Left ventricle myocardium inferior (tissue), 1 donor: ENCODE measurements at regions not wholly inside any gene's neighbourhood (a gene's known extent, or its start where the extent isn't known, plus 50 kb on each side); places are given as distances from the start of the nearest gene placed in this dataset.

Experiments used
- DNase-seq: peaks from one replicate; pipeline ENCODE4 v3.0.0-alpha.2; 2020
- H3K27ac ChIP-seq: fragments of 200-600 bp; replicated peaks from 2 replicates; pipeline ENCODE4 v1.8.0; 2021
- H3K27me3 ChIP-seq: fragments of 200-600 bp; 2 replicates; pipeline ENCODE4 v1.8.0; 2021; ENCODE audit warnings: low read depth
- H3K36me3 ChIP-seq: fragments of 200-600 bp; 2 replicates; pipeline ENCODE4 v1.8.0; 2021
- H3K4me1 ChIP-seq: fragments of 200-600 bp; 2 replicates; pipeline ENCODE4 v1.8.0; 2021
- H3K4me3 ChIP-seq: fragments of 200-600 bp; 2 replicates; pipeline ENCODE4 v1.8.0; 2021; ENCODE audit warnings: mild to moderate bottlenecking, moderate library complexity
- H3K9me3 ChIP-seq: fragments of 200-600 bp; replicated peaks from 2 replicates; pipeline ENCODE4 v1.8.0; 2021
- intact Hi-C: fragments of 100-400 bp; cut with micrococcal nuclease; formaldehyde crosslinking; loops from one replicate; pipeline ENCODE4 v1.11.0; 2022
- TF ChIP-seq, protein P1 (sequence below): fragments of 200-600 bp; IDR thresholded peaks from 2 replicates; pipeline ENCODE4 v1.8.0; 2021; ENCODE audit warnings: antibody characterized with exemption, mild to moderate bottlenecking, borderline replicate concordance
- donor health status: DM: no; HTN: yes; CAD: no; lungs with severe emphysema.

DNA sequence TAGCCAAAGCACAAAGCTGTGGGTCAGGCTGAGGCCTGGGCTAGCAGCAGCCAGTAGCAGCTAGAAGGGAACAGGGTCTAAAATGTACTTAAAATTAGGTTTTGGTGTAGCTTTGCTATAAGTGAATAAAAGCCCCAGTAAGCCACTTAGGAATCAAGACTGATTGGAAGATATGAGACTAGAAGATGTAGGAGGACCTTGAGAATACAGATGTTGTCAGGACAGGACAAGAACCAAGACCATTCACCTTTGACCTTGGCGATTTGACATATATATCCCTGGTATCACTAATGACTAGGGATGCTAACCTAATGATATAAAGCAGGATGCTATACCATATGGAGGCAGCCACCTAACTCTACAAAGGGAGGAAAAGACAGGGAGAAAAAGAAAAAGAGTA is 238.1 kb downstream of the FBXO8 start:
- H3K4me3 ChIP-seq, result no peak overlapping the region
- DNase-seq, result no peak
- intact Hi-C loops, result no loop called here
- no peaks in the 10 kb centered on the region for H3K36me3 ChIP-seq
- no peak overlapping the region for H3K27ac ChIP-seq
- H3K4me1 ChIP-seq, result peaks cover 6% of the 10 kb centered on the region
- peaks cover 4% of the 10 kb centered on the region for H3K9me3 ChIP-seq
- no peaks in the 10 kb centered on the region for H3K27me3 ChIP-seq
- TF ChIP-seq, protein P1, sequence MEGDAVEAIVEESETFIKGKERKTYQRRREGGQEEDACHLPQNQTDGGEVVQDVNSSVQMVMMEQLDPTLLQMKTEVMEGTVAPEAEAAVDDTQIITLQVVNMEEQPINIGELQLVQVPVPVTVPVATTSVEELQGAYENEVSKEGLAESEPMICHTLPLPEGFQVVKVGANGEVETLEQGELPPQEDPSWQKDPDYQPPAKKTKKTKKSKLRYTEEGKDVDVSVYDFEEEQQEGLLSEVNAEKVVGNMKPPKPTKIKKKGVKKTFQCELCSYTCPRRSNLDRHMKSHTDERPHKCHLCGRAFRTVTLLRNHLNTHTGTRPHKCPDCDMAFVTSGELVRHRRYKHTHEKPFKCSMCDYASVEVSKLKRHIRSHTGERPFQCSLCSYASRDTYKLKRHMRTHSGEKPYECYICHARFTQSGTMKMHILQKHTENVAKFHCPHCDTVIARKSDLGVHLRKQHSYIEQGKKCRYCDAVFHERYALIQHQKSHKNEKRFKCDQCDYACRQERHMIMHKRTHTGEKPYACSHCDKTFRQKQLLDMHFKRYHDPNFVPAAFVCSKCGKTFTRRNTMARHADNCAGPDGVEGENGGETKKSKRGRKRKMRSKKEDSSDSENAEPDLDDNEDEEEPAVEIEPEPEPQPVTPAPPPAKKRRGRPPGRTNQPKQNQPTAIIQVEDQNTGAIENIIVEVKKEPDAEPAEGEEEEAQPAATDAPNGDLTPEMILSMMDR, result no peak

DNA sequence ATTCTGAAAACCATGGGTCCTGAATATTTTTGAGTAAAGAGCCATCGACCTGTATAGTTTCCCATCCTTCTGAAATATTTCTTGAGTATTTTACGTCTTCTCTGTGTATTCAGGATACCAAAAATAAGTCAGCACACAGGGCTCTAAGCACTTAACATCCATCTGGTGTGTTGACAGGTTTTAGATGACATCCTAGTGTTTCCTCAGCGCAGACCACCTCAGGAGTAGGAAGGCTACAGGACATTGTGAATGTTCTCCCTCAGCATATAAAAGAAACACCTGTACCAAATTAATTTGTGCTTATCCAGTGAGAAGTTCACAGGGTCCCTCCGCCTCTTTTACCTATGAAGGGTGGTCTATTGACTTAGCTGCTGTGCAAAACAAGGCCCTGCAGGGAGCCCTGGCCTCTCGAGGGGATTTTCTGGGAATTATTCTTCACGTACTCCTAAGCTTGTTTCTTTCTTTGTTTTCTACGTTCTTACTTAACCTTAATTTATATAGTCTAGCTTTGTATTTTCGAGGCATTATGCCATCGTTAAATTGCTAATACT is 241.8 kb downstream of the FBXO8 start:
- Histone ChIP-seq H3K27me3 (no peaks in the 10 kb centered on the region), H3K27ac (no peak overlapping the region), H3K4me3 (no peak overlapping the region), H3K9me3 (peaks cover 4% of the 10 kb centered on the region), H3K4me1 (no peaks in the 10 kb centered on the region), H3K36me3 (no peaks in the 10 kb centered on the region)
- no peak for DNase-seq
- intact Hi-C loops, result no loop called here
- TF ChIP-seq, protein P1, result no peak

DNA sequence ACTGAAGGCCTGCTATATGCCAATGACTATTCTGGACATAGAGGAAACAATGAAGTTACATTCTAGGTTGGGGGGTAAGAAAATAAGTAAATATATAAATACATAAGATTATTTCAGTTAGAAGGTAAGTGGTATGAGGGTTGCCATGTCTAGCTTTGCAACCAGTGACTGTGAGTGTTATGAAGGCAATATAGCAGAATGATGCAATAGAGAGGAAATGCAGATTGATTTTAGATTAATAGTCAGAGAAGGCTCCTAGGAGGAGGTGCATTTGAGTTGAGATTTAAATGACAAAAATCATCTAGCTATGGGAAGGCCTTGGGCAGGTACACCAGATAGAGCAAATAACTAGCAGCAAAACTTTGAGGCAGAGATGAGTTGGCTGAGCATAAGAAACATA is 243.2 kb downstream of the FBXO8 start:
- TF ChIP-seq, protein P1, result no peak

DNA sequence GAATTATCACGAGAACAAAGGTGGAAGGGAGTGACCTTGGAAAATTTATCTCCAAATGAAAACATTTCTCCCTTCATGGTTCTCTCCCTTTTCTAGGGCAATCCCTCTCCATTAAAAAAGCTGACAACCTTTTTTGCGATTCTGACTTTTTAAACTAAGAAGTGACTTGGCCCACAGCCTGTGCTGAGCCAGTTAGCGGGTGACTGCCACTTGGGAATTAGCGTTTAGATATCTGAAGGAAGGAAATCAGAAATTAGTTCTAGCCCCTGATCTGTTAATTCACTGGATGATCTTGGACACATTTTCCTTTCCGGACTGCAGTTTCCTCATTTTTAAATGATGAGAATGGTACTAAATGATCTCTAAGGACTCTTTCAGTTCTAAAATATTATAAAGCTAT is 245.0 kb downstream of the FBXO8 start:
- TF ChIP-seq, protein P1, result no peak
- Histone ChIP-seq H3K4me1 (no peaks in the 10 kb centered on the region), H3K4me3 (no peak overlapping the region), H3K36me3 (no peaks in the 10 kb centered on the region), H3K27ac (no peak overlapping the region), H3K27me3 (no peaks in the 10 kb centered on the region), H3K9me3 (no peaks in the 10 kb centered on the region)
- intact Hi-C loops, result no loop called here
- no peak for DNase-seq

More for the DNA sequence above, 243.2 kb downstream of the FBXO8 start:
- intact Hi-C loops, result no loop called here
- Histone ChIP-seq H3K9me3 (no peaks in the 10 kb centered on the region), H3K4me3 (no peak overlapping the region), H3K36me3 (no peaks in the 10 kb centered on the region), H3K27ac (no peak overlapping the region), H3K4me1 (no peaks in the 10 kb centered on the region), H3K27me3 (no peaks in the 10 kb centered on the region)
- no peak for DNase-seq

DNA sequence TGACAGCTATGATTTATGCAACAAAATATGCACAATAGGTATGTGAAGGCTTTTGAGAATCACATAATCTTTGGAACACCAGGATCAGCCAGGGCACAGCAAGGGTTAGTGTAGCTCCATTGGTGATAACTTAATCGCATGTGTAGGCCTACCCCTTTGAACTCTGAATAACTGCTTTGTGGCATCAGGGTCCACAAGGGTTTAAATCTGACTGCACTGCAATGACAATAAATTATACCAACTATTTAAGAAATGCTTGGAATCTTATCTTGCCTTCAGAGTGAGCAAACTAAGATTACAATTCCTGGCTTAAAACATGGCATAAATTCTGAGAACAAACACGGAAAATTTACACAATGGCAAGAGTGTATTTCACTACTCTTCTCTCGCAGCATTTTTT is 245.8 kb downstream of the FBXO8 start:
- H3K27me3 ChIP-seq, result no peaks in the 10 kb centered on the region
- H3K4me1 ChIP-seq, result no peaks in the 10 kb centered on the region
- H3K9me3 ChIP-seq, result no peaks in the 10 kb centered on the region
- no peak overlapping the region for H3K27ac ChIP-seq
- DNase-seq, result no peak
- no peak overlapping the region for H3K4me3 ChIP-seq
- intact Hi-C loops, result no loop called here
- TF ChIP-seq, protein P1, result no peak
- H3K36me3 ChIP-seq, result no peaks in the 10 kb centered on the region

DNA sequence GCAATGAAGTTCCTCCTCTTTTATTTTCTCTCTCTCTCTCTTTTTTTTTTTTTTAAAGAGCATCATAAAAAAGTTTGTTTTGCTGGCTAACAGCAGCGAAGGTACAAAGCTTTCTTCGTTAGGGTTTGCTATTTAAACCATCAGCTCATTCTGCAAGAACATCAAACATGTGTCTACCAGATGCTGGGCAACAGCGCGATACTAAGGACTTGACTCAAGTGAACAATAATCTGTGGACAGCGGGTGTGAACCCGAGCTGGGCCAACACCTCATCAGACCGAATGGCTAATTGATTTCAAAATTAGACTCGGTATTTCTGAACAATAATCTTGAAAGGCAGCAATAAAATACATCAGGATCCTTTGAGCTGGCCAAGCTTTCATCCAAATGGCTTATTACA is 246.4 kb downstream of the FBXO8 start:
- Histone ChIP-seq H3K4me1 (no peaks in the 10 kb centered on the region), H3K27me3 (no peaks in the 10 kb centered on the region), H3K9me3 (no peaks in the 10 kb centered on the region), H3K27ac (no peak overlapping the region), H3K4me3 (no peak overlapping the region), H3K36me3 (no peaks in the 10 kb centered on the region)
- TF ChIP-seq, protein P1, result no peak
- intact Hi-C loops, result no loop called here
- DNase-seq, result no peak
